Ascending aorta (tissue), 2 donors: ENCODE measurements at regions not wholly inside any gene's neighbourhood (a gene's known extent, or its start where the extent isn't known, plus 50 kb on each side); places are given as distances from the start of the nearest gene placed in this dataset.

ENCODE experiments used
- DNase-seq, 2 donors: peaks; one replicate each; pipeline ENCODE4 v3.0.0-alpha.2; 2019; ENCODE audit warnings: low spot score in 2 of 2
- H3K27ac ChIP-seq, 2 donors: fragments of 200-600 bp; sonication (generic); one replicate each; pipeline ENCODE4 v1.5.1; 2016 to 2017; ENCODE audit warnings: mild to moderate bottlenecking in 1 of 2
- H3K27me3 ChIP-seq: fragments of 200-600 bp; sonication (generic); one replicate; pipeline ENCODE4 v1.5.1; 2017
- H3K36me3 ChIP-seq, 2 donors: fragments of 200-600 bp; sonication (generic); one replicate each; pipeline ENCODE4 v1.5.1; 2016
- H3K4me1 ChIP-seq, 2 donors: fragments of 200-600 bp; sonication (generic); one replicate each; pipeline ENCODE4 v1.5.1; 2016 to 2017; ENCODE audit warnings: mild to moderate bottlenecking in 1 of 2
- H3K4me3 ChIP-seq, 2 donors: fragments of 200-600 bp; sonication (generic); one replicate each; pipeline ENCODE4 v1.5.1; 2016 to 2017; ENCODE audit warnings: mild to moderate bottlenecking in 1 of 2
- H3K9me3 ChIP-seq, 2 donors: fragments of 200-600 bp; sonication (generic); one replicate each; pipeline ENCODE4 v1.5.1; 2016
- CTCF ChIP-seq, 3 experiments: fragments of 200-600 bp in 2 of 3; fragments of 450-650 bp in 1 of 3; sonication (generic) in 2 of 3; IDR thresholded peaks; one replicate each; pipeline ENCODE4 v1.5.1; 2016 to 2019; ENCODE audit warnings: antibody characterized with exemption in 3 of 3, mild to moderate bottlenecking in 1 of 3, moderate library complexity in 1 of 3
- intact Hi-C: fragments of 100-400 bp; cut with DNase I; formaldehyde crosslinking; loops from one replicate; pipeline ENCODE4 v1.15.1; 2023

DNA sequence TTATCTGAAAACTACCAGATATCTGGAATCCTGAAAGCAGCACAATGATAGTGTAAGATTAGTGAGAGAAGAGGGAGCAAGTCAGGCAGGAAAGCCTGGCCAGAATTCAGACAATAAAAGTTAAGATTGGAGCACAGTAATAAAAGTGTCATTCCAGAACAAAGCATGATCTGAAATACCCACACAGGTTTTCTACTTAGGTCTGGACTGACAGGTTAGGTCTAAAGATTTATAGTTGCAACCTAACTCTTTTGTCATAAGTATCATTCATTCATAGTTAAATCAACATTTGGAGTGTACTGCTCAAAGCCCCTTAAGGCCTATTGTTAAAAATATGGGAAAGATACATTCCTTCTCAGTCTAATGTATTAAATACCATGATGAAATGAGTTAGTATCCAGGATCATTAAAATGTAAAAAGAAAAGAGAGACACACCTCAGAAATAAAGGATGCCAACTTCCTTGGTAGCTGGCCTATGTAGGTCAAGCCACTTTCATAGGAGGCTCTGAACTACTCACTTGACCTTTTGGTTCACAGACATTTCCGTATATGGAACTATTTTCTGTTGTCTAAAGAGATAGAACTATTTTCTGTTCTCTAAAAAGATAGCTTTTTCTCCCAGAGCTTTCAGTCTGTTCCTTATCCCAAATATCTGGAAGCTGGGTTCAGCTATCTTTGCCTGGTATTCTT is 105.2 kb downstream of the FAS start:
- H3K27ac ChIP-seq: no peak overlapping the region
- H3K36me3 ChIP-seq: no peaks in the 10 kb centered on the region
- no peaks in the 10 kb centered on the region for H3K27me3 ChIP-seq
- intact Hi-C loops: no loop called here
- TF ChIP-seq CTCF (IDR thresholded peaks at IDR 0.05): no peak
- H3K9me3 ChIP-seq: no peaks in the 10 kb centered on the region
- H3K4me1 ChIP-seq: no peaks in the 10 kb centered on the region
- no peak overlapping the region for H3K4me3 ChIP-seq
- no peak for DNase-seq

DNA sequence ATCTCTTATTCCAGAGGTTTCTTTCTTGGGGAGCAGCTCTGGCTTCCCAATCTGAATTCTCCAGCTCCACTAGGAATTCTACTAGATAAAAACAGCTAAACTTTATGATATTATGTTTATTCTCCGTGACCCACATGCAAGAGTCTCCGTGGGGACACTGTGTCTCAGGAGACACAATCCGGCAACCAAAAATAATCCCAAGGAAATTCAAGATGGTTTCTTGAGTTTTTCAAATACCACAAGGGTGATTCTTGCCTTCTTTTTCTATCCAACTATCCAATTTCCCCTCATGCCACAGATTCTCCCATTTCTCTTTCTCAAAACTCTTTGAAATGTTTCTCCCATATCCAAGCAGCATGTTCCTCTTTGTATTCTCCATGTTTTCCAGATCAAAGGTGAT is 103.1 kb downstream of the FAS start:
- Histone ChIP-seq H3K9me3 (no peaks in the 10 kb centered on the region), H3K27ac (no peak overlapping the region), H3K4me1 (no peaks in the 10 kb centered on the region), H3K4me3 (no peak overlapping the region), H3K36me3 (no peaks in the 10 kb centered on the region), H3K27me3 (no peaks in the 10 kb centered on the region)
- TF ChIP-seq CTCF (IDR thresholded peaks at IDR 0.05): no peak
- intact Hi-C loops: no loop called here
- no peak for DNase-seq

GRCh38 chr10:89092981-89093380 is 102.4 kb downstream of the FAS start:
- DNase-seq: no peak
- Histone ChIP-seq H3K36me3 (no peaks in the 10 kb centered on the region), H3K27me3 (no peaks in the 10 kb centered on the region), H3K4me1 (no peaks in the 10 kb centered on the region), H3K4me3 (no peak overlapping the region), H3K27ac (no peak overlapping the region), H3K9me3 (no peaks in the 10 kb centered on the region)
- intact Hi-C loops: no loop called here
- no peak for TF ChIP-seq CTCF (IDR thresholded peaks at IDR 0.05)

GRCh38 chr10:89092439-89092838 is 101.8 kb downstream of the FAS start:
- intact Hi-C loops: no loop called here
- no peak for TF ChIP-seq CTCF (IDR thresholded peaks at IDR 0.05)
- Histone ChIP-seq H3K9me3 (no peaks in the 10 kb centered on the region), H3K27ac (no peak overlapping the region), H3K36me3 (no peaks in the 10 kb centered on the region), H3K4me1 (no peaks in the 10 kb centered on the region), H3K4me3 (no peak overlapping the region), H3K27me3 (no peaks in the 10 kb centered on the region)
- DNase-seq: no peak

- H3K4me3 ChIP-seq: no peak overlapping the region
- H3K9me3 ChIP-seq: no peaks in the 10 kb centered on the region
- H3K36me3 ChIP-seq: no peaks in the 10 kb centered on the region
- TF ChIP-seq CTCF (IDR thresholded peaks at IDR 0.05): no peak
- intact Hi-C loops: no loop called here
- H3K4me1 ChIP-seq: no peaks in the 10 kb centered on the region
- no peak overlapping the region for H3K27ac ChIP-seq
- H3K27me3 ChIP-seq: no peaks in the 10 kb centered on the region
- DNase-seq: no peak
These were observed 100.9 kb downstream of the FAS start for GRCh38 chr10:89091496-89091895.
